A549 (cell line): ENCODE measurements at regions not wholly inside any gene's neighbourhood (a gene's known extent, or its start where the extent isn't known, plus 50 kb on each side); places are given as distances from the start of the nearest gene placed in this dataset.

ENCODE experiments used
- ATAC-seq, 2 experiments: fragments of 200-7000 bp in 1 of 2; fragments of >200 bp in 1 of 2; cut with Nextera tagmentation in 1 of 2; cut with Tn5 transposase in 1 of 2; 3 replicates each; pipeline versions ENCODE4 v1.8.0 to v1.9.1; 2018 to 2020; ENCODE audit warnings: mild to moderate bottlenecking in 1 of 2, moderate library complexity in 1 of 2
- CTCF ChIA-PET: fragments of 300-600 bp; sonication (Branson Sonifier 250); formaldehyde crosslinking; extraction: SDS; loops from one replicate; lab custom pipeline; 2021; ENCODE audit warnings: antibody characterized with exemption, inconsistent platforms; lab: Yijun Ruan, JAX
- POLR2A ChIA-PET: fragments of 350-600 bp; formaldehyde crosslinking; extraction: SDS; loops from one replicate; lab custom pipeline; 2021; ENCODE audit warnings: antibody characterized with exemption, inconsistent platforms; lab: Yijun Ruan, JAX
- DNase-seq, 2 experiments: peaks; one replicate each; pipeline versions ENCODE4 v3.0.0 to v3.0.0-alpha.2; 2011 to 2016; ENCODE audit warnings: low read depth in 1 of 2, low spot score in 1 of 2
- FAIRE-seq: peaks from 2 replicates; lab custom pipeline; 2011; peaks lifted over from hg19 to GRCh38; lab: Jason Lieb, UNC
- H3K27ac ChIP-seq, 2 experiments: fragments of >200 bp; sonication (Bioruptor Twin); formaldehyde crosslinking; 3 replicates each; pipeline ENCODE4 v1.5.1; 2016 to 2017
- H3K4me1 ChIP-seq: fragments of >200 bp; sonication (Bioruptor Twin); formaldehyde crosslinking; 3 replicates; pipeline ENCODE4 v1.6.1; 2016
- H3K4me2 ChIP-seq: fragments of >200 bp; sonication (Bioruptor Twin); formaldehyde crosslinking; 3 replicates; pipeline ENCODE4 v1.6.1; 2016
- H3K4me3 ChIP-seq: fragments of >200 bp; sonication (Bioruptor Twin); formaldehyde crosslinking; 3 replicates; pipeline ENCODE4 v1.5.1; 2016
- H3K9me3 ChIP-seq: fragments of >200 bp; sonication (Bioruptor Twin); formaldehyde crosslinking; 3 replicates; pipeline ENCODE4 v1.6.1; 2016
- BHLHE40 ChIP-seq: IDR thresholded peaks from 2 replicates; pipeline ENCODE4 v1.6.1; 2012; ENCODE audit warnings: low read depth, low read length, inconsistent platforms
- CEBPB ChIP-seq, 2 experiments: fragments of >200 bp in 1 of 2; sonication (Bioruptor Twin) in 1 of 2; formaldehyde crosslinking in 1 of 2; IDR thresholded peaks; 2 replicates each; pipeline ENCODE4 v1.6.1; 2012 to 2016
- EHF ChIP-seq: fragments of 250-450 bp; sonication (Bioruptor Pico); IDR thresholded peaks from 2 replicates; pipeline ENCODE4 v1.5.0; 2020; ENCODE audit warnings: mild to moderate bottlenecking
- EHMT2 ChIP-seq: fragments of 200-600 bp; sonication (generic); IDR thresholded peaks from 2 replicates; pipeline ENCODE4 v1.6.1; 2016; ENCODE audit warnings: antibody characterized with exemption, low read depth, mild to moderate bottlenecking, moderate library complexity
- EP300 ChIP-seq, 2 experiments: fragments of >200 bp; sonication (Bioruptor Twin); formaldehyde crosslinking; IDR thresholded peaks; 2 replicates in 1 of 2; 3 replicates in 1 of 2; pipeline ENCODE4 v1.6.1; 2016 to 2017
- HOXA7 ChIP-seq: fragments of 250-450 bp; sonication (Bioruptor Pico); IDR thresholded peaks from 2 replicates; pipeline ENCODE4 v1.5.0; 2020; ENCODE audit warnings: mild to moderate bottlenecking, moderate library complexity
- HOXB13 ChIP-seq: fragments of 250-450 bp; sonication (Bioruptor Pico); IDR thresholded peaks from 2 replicates; pipeline ENCODE4 v1.5.0; 2020; ENCODE audit warnings: low read depth, mild to moderate bottlenecking, moderate library complexity
- HOXB5 ChIP-seq: fragments of 250-450 bp; sonication (Bioruptor Pico); IDR thresholded peaks from 2 replicates; pipeline ENCODE4 v1.5.0; 2020; ENCODE audit warnings: mild to moderate bottlenecking, moderate library complexity
- KDM5A ChIP-seq: fragments of 200-600 bp; sonication (generic); IDR thresholded peaks from 2 replicates; pipeline ENCODE4 v1.6.1; 2016; ENCODE audit warnings: antibody characterized with exemption, mild to moderate bottlenecking
- MAX ChIP-seq: IDR thresholded peaks from 2 replicates; pipeline ENCODE4 v1.6.1; 2012
- NFE2L2 ChIP-seq: fragments of 150-350 bp; conservative IDR thresholded peaks from 2 replicates; pipeline ENCODE4 v1.6.1; 2014; ENCODE audit warnings: low read length
- SREBF2 ChIP-seq: fragments of 450-650 bp; IDR thresholded peaks from 2 replicates; pipeline ENCODE4 v1.6.1; 2014; ENCODE audit warnings: mild to moderate bottlenecking, moderate library complexity
- TFCP2L1 ChIP-seq: fragments of 250-450 bp; sonication (Bioruptor Pico); IDR thresholded peaks from 2 replicates; pipeline ENCODE4 v1.5.0; 2021; ENCODE audit warnings: mild to moderate bottlenecking
- USF2 ChIP-seq: fragments of 450-650 bp; IDR thresholded peaks from 2 replicates; pipeline ENCODE4 v1.6.1; 2014; ENCODE audit warnings: antibody characterized with exemption
- WGBS: methylation state at CpG from one replicate; pipeline ENCODE4 v1.1.6; 2017; ENCODE audit errors: missing lambda C conversion rate; 5-methylcytosine and 5-hydroxymethylcytosine counted together
- TF ChIP-seq, protein P1 (sequence below): fragments of 150-350 bp; IDR thresholded peaks from 2 replicates; pipeline ENCODE4 v1.6.1; 2014; ENCODE audit warnings: low read depth, mild to moderate bottlenecking, low read length
- TF ChIP-seq, protein P2 (sequence below): fragments of 200-600 bp; sonication (generic); IDR thresholded peaks from 2 replicates; pipeline ENCODE4 v1.6.1; 2016; ENCODE audit warnings: antibody characterized with exemption, mild to moderate bottlenecking, moderate library complexity

DNA sequence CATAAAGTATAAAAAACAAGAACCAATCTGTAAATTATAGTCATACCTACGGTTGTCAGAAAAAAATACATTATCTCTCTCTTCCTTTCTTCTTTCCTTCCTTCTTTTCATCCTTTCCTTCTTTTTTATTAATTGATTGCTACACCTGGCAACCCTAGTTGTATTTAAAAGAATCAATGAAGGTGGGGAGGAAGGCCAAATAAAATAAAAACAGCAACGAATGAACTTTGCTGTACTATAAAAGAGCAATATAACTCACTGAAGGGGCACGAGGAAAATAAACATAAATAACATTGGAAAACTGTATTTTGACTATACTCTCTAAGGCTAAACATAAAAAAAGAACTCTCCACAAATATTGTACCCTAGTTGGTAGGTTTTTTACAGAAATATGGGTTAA lies 898.2 kb upstream of the USP15 start:
- ChIA-PET POLR2A (no interaction called here), CTCF (no interaction called here)
- FAIRE-seq: no peak
- 2% methylated on average over 3 of the region's 3 CpGs for WGBS
- TF ChIP-seq, protein P1, sequence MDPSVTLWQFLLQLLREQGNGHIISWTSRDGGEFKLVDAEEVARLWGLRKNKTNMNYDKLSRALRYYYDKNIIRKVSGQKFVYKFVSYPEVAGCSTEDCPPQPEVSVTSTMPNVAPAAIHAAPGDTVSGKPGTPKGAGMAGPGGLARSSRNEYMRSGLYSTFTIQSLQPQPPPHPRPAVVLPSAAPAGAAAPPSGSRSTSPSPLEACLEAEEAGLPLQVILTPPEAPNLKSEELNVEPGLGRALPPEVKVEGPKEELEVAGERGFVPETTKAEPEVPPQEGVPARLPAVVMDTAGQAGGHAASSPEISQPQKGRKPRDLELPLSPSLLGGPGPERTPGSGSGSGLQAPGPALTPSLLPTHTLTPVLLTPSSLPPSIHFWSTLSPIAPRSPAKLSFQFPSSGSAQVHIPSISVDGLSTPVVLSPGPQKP: no peak
- TF ChIP-seq BHLHE40 (no peak), TFCP2L1 (CRISPR knock-in tag) (no peak), MAX (no peak)
- Histone ChIP-seq H3K4me3 (no peak overlapping the region), H3K27ac (no peak overlapping the region), H3K9me3 (no peaks in the 10 kb centered on the region), H3K4me2 (no peak overlapping the region), H3K4me1 (no peaks in the 10 kb centered on the region)
- DNase-seq: no peak
- no peak for ATAC-seq

DNA sequence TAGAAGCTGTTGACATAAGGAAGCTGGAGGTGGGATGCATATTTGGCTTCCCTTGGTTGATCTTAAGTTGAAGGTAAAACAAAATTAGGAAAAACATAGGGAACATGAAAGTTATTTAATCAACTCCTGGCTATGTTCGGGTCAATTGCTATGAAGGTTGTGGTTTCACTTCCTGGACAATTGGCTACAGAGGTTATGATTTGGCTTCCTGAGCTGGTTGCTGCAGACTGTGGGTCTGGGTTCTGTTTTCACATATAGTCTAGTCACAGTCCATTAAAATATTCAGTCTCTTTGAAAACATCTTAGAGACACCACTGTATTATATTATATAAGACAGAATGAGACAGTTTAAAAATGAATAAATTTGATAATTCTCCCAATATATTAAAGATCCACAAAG lies 895.2 kb upstream of the USP15 start:
- FAIRE-seq: no peak
- WGBS: 7% methylated on average over 1 of the region's 1 CpG
- no peak for TF ChIP-seq SREBF2
- TF ChIP-seq, protein P2, sequence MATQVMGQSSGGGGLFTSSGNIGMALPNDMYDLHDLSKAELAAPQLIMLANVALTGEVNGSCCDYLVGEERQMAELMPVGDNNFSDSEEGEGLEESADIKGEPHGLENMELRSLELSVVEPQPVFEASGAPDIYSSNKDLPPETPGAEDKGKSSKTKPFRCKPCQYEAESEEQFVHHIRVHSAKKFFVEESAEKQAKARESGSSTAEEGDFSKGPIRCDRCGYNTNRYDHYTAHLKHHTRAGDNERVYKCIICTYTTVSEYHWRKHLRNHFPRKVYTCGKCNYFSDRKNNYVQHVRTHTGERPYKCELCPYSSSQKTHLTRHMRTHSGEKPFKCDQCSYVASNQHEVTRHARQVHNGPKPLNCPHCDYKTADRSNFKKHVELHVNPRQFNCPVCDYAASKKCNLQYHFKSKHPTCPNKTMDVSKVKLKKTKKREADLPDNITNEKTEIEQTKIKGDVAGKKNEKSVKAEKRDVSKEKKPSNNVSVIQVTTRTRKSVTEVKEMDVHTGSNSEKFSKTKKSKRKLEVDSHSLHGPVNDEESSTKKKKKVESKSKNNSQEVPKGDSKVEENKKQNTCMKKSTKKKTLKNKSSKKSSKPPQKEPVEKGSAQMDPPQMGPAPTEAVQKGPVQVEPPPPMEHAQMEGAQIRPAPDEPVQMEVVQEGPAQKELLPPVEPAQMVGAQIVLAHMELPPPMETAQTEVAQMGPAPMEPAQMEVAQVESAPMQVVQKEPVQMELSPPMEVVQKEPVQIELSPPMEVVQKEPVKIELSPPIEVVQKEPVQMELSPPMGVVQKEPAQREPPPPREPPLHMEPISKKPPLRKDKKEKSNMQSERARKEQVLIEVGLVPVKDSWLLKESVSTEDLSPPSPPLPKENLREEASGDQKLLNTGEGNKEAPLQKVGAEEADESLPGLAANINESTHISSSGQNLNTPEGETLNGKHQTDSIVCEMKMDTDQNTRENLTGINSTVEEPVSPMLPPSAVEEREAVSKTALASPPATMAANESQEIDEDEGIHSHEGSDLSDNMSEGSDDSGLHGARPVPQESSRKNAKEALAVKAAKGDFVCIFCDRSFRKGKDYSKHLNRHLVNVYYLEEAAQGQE: no peak
- TF ChIP-seq, protein P1: no peak
- TF ChIP-seq USF2: no peak
- no peak for TF ChIP-seq HOXA7
- TF ChIP-seq EP300 (IDR thresholded peaks at IDR 0.05): no peak
- TF ChIP-seq EHF: no peak
- TF ChIP-seq EHMT2: no peak
- TF ChIP-seq HOXB13: no peak
- DNase-seq: no peak
- H3K4me3 ChIP-seq: no peak overlapping the region
- H3K4me1 ChIP-seq: no peaks in the 10 kb centered on the region
- no peak overlapping the region for H3K4me2 ChIP-seq
- ATAC-seq: no peak
- ChIA-PET CTCF (no interaction called here), POLR2A (no interaction called here)
- H3K9me3 ChIP-seq: no peaks in the 10 kb centered on the region
- no peak overlapping the region for H3K27ac ChIP-seq

DNA sequence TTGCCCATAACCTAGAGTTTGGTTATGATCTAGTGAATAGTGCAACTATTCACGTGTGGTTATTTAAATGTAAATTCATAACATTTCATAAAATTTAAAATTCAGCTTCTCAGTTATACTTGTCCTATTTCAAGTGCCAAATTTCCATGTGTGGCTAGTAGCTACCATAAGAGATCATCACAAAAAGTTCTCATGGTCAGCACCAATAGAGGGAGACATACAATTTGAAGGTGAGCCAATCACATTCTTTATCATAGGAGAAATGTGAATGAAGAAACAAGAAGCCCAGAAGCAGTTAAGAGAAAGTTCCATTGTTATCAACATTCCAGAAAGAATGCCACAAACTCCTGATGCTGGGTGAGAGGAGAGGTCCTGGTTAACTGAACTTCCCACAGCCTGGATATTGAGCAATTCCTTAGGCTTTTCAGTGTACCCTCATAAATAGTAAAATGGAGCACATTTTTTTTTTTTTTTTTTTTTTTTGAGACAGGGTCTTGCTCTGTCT lies 892.9 kb upstream of the USP15 start:
- Histone ChIP-seq H3K4me3 (no peak overlapping the region), H3K4me1 (no peaks in the 10 kb centered on the region)
- TF ChIP-seq HOXB5 (CRISPR knock-in tag): no peak
- no peak for TF ChIP-seq USF2
- no peak for TF ChIP-seq CEBPB (IDR thresholded peaks at IDR 0.05)
- TF ChIP-seq KDM5A: no peak
- no peak for TF ChIP-seq NFE2L2
- TF ChIP-seq, all 56 proteins: peak for 0
- no peak for ATAC-seq
- ChIA-PET POLR2A (no interaction called here), CTCF (no interaction called here)
- no peak for DNase-seq
- WGBS: 8% methylated on average over 1 of the region's 1 CpG
- H3K4me2 ChIP-seq: no peak overlapping the region
- FAIRE-seq: no peak
- H3K27ac ChIP-seq: no peak overlapping the region
- no peaks in the 10 kb centered on the region for H3K9me3 ChIP-seq
